ENCODE measurements at regions not wholly inside any gene's neighbourhood (a gene's known extent, or its start where the extent isn't known, plus 50 kb on each side); places are given as distances from the start of the nearest gene placed in this dataset.

DNA sequence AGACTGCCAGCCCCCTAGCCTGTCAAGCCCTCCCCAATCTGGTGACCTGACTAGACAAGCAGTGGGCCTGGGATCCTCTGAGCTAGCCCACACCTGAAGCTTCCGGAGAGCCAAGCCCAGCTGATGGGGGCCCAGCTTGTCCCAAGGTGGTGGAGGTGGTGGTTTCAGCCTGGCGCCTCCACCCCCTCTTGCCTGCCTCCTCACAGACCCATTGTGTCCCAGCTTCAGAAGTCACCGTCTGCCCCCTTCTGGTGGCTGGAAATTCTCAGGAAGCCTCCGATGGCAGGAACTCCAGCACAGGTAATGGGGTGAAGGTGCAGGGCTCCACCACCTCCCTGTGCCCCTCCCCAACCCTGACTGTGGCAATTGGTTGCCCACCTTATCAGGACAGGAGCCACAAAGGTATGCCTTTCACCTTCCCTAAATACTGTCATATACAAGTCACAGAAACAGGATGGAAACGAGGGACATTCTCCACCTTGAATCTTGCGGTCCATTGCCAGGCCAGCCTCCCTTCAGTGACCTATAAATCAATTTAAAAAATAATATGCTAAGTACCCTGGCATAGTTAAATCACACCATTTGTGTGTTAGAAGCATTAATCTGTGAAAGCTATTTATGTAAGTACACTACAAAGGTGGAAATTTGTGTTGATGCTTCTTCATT, 66.0 kb upstream of the ZNF423 start:
- Histone ChIP-seq H3K36me3 (ENCODE audit: control insufficient read depth, insufficient read depth, low read length) (no peaks in the 10 kb centered on the region), H3K4me2 (ENCODE audit: extremely low read depth, insufficient read depth, low read length) (no peak overlapping the region), H3K9ac (ENCODE audit: insufficient read depth, low read length) (no peak overlapping the region), H3K4me1 (ENCODE audit: control insufficient read depth, extremely low read depth, insufficient read depth, low read length) (no peaks in the 10 kb centered on the region), H3K27ac (ENCODE audit: insufficient read depth, low read length) (no peak overlapping the region), H2AFZ (ENCODE audit: low read length) (no peak overlapping the region), H3K4me3 (replicated peaks in 1 of 4; ENCODE audit: control extremely low read depth in 1 of 4, insufficient read depth in 1 of 4, low read depth in 3 of 4, low read length in 4 of 4) (no peak overlapping the region), H3K9me3 (ENCODE audit: control insufficient read depth, insufficient read depth, low read depth, low read length) (no peaks in the 10 kb centered on the region), H4K20me1 (ENCODE audit: control insufficient read depth, extremely low read depth, insufficient read depth, low read length) (no peaks in the 10 kb centered on the region), H3K79me2 (ENCODE audit: control insufficient read depth, insufficient read depth, low read length) (no peaks in the 10 kb centered on the region), H3K27me3 (ENCODE audit: control insufficient read depth, insufficient read depth, low read length) (no peaks in the 10 kb centered on the region)
- peak; percentile 39 to 44 for DNase-seq (ENCODE audit: low read depth in 2 of 2)
- TF ChIP-seq, protein P1, sequence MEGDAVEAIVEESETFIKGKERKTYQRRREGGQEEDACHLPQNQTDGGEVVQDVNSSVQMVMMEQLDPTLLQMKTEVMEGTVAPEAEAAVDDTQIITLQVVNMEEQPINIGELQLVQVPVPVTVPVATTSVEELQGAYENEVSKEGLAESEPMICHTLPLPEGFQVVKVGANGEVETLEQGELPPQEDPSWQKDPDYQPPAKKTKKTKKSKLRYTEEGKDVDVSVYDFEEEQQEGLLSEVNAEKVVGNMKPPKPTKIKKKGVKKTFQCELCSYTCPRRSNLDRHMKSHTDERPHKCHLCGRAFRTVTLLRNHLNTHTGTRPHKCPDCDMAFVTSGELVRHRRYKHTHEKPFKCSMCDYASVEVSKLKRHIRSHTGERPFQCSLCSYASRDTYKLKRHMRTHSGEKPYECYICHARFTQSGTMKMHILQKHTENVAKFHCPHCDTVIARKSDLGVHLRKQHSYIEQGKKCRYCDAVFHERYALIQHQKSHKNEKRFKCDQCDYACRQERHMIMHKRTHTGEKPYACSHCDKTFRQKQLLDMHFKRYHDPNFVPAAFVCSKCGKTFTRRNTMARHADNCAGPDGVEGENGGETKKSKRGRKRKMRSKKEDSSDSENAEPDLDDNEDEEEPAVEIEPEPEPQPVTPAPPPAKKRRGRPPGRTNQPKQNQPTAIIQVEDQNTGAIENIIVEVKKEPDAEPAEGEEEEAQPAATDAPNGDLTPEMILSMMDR (conservative IDR thresholded peaks at IDR 0.05 in 1 of 2, IDR thresholded peaks at IDR 0.05 in 1 of 2; ENCODE audit: low read depth in 1 of 2, low read length in 2 of 2) = peak; percentile 24 to 57
- no peak for TF ChIP-seq EZH2 (IDR thresholded peaks at IDR 0.05; ENCODE audit: low read length, missing control alignments)

DNA sequence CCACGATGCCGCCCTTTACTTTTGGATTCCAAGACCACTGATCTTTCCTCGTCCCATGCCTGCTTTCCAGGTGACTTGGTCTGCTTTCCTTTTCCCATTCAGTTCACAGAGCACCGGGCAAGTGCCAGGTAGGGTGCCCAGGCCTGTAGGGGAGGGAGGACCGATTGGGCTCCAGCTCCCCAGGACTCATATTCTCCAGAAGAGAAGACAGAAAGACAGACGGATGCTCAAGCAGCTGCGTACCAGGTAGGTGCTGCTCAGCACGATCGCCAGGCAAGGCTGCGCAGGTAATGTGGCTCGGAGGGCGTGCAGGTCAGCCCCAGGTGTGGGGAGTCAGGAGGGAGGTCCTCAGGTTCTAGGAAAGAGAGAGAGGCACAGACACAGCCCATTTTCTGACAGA, 67.5 kb upstream of the ZNF423 start:
- H3K4me1 ChIP-seq (ENCODE audit: control insufficient read depth, extremely low read depth, insufficient read depth, low read length) = no peaks in the 10 kb centered on the region
- no peaks in the 10 kb centered on the region for H3K27me3 ChIP-seq (ENCODE audit: control insufficient read depth, insufficient read depth, low read length)
- H4K20me1 ChIP-seq (ENCODE audit: control insufficient read depth, extremely low read depth, insufficient read depth, low read length) = no peaks in the 10 kb centered on the region
- H3K79me2 ChIP-seq (ENCODE audit: control insufficient read depth, insufficient read depth, low read length) = no peaks in the 10 kb centered on the region
- no peak for DNase-seq (ENCODE audit: low read depth in 2 of 2)
- H3K9ac ChIP-seq (ENCODE audit: insufficient read depth, low read length) = no peak overlapping the region
- no peak overlapping the region for H2AFZ ChIP-seq (ENCODE audit: low read length)
- no peak for TF ChIP-seq EZH2 (IDR thresholded peaks at IDR 0.05; ENCODE audit: low read length, missing control alignments)
- TF ChIP-seq, protein P1 (conservative IDR thresholded peaks at IDR 0.05 in 1 of 2, IDR thresholded peaks at IDR 0.05 in 1 of 2; ENCODE audit: low read depth in 1 of 2, low read length in 2 of 2) = no peak
- no peak overlapping the region for H3K4me2 ChIP-seq (ENCODE audit: extremely low read depth, insufficient read depth, low read length)
- H3K9me3 ChIP-seq (ENCODE audit: control insufficient read depth, insufficient read depth, low read depth, low read length) = no peaks in the 10 kb centered on the region
- H3K4me3 ChIP-seq (replicated peaks in 1 of 4; ENCODE audit: control extremely low read depth in 1 of 4, insufficient read depth in 1 of 4, low read depth in 3 of 4, low read length in 4 of 4) = no peak overlapping the region
- no peak overlapping the region for H3K27ac ChIP-seq (ENCODE audit: insufficient read depth, low read length)
- H3K36me3 ChIP-seq (ENCODE audit: control insufficient read depth, insufficient read depth, low read length) = no peaks in the 10 kb centered on the region

DNA sequence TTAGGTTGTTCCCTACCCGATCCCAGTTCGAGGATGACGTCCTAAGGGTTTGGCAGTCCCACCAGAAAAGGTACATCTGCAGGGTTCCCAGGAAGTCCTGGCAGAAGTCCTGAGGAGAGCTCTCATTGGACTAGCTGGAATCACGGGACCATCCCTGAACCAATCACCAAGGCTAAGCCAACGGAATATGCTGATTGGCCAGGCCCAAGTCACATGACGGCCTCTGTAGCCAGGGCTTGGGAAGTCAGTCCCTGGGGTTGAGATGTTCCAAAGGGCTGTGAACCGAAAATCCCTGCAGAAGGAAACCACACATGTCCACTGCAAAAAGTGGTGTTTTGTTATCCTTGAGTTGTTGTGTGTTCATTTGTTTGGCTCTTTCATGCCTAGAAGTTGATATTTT, 68.2 kb upstream of the ZNF423 start:
- Histone ChIP-seq H3K4me2 (ENCODE audit: extremely low read depth, insufficient read depth, low read length) (no peak overlapping the region), H3K79me2 (ENCODE audit: control insufficient read depth, insufficient read depth, low read length) (no peaks in the 10 kb centered on the region), H3K36me3 (ENCODE audit: control insufficient read depth, insufficient read depth, low read length) (no peaks in the 10 kb centered on the region), H3K9ac (ENCODE audit: insufficient read depth, low read length) (no peak overlapping the region), H3K4me1 (ENCODE audit: control insufficient read depth, extremely low read depth, insufficient read depth, low read length) (no peaks in the 10 kb centered on the region), H3K27ac (ENCODE audit: insufficient read depth, low read length) (no peak overlapping the region), H4K20me1 (ENCODE audit: control insufficient read depth, extremely low read depth, insufficient read depth, low read length) (no peaks in the 10 kb centered on the region), H3K27me3 (ENCODE audit: control insufficient read depth, insufficient read depth, low read length) (no peaks in the 10 kb centered on the region), H3K9me3 (ENCODE audit: control insufficient read depth, insufficient read depth, low read depth, low read length) (no peaks in the 10 kb centered on the region), H3K4me3 (replicated peaks in 1 of 4; ENCODE audit: control extremely low read depth in 1 of 4, insufficient read depth in 1 of 4, low read depth in 3 of 4, low read length in 4 of 4) (no peak overlapping the region), H2AFZ (ENCODE audit: low read length) (no peak overlapping the region)
- no peak for TF ChIP-seq EZH2 (IDR thresholded peaks at IDR 0.05; ENCODE audit: low read length, missing control alignments)
- TF ChIP-seq, protein P1 (conservative IDR thresholded peaks at IDR 0.05 in 1 of 2, IDR thresholded peaks at IDR 0.05 in 1 of 2; ENCODE audit: low read depth in 1 of 2, low read length in 2 of 2) = no peak
- no peak for DNase-seq (ENCODE audit: low read depth in 2 of 2)

Data from fibroblast of lung (primary cell).